Neural progenitor cell (in vitro differentiated cells): ENCODE measurements at regions not wholly inside any gene's neighbourhood (a gene's known extent, or its start where the extent isn't known, plus 50 kb on each side); places are given as distances from the start of the nearest gene placed in this dataset.

ENCODE experiments used
- EZH2phosphoT487 ChIP-seq: fragments of 200-600 bp; sonication (generic); IDR thresholded peaks from 2 replicates; pipeline ENCODE4 v1.6.1; 2017; ENCODE audit warnings: antibody characterized with exemption
- TF ChIP-seq, protein P1 (sequence below): fragments of 200-600 bp; sonication (generic); IDR thresholded peaks from 2 replicates; pipeline ENCODE4 v1.5.1; 2017; ENCODE audit warnings: antibody characterized with exemption, mild to moderate bottlenecking

- TF ChIP-seq, protein P1, sequence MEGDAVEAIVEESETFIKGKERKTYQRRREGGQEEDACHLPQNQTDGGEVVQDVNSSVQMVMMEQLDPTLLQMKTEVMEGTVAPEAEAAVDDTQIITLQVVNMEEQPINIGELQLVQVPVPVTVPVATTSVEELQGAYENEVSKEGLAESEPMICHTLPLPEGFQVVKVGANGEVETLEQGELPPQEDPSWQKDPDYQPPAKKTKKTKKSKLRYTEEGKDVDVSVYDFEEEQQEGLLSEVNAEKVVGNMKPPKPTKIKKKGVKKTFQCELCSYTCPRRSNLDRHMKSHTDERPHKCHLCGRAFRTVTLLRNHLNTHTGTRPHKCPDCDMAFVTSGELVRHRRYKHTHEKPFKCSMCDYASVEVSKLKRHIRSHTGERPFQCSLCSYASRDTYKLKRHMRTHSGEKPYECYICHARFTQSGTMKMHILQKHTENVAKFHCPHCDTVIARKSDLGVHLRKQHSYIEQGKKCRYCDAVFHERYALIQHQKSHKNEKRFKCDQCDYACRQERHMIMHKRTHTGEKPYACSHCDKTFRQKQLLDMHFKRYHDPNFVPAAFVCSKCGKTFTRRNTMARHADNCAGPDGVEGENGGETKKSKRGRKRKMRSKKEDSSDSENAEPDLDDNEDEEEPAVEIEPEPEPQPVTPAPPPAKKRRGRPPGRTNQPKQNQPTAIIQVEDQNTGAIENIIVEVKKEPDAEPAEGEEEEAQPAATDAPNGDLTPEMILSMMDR = no peak
- no peak for TF ChIP-seq EZH2phosphoT487
These were observed 243.6 kb upstream of the CXCR4 start for GRCh38 chr2:136361521-136361920.
